ENCODE measurements at regions not wholly inside any gene's neighbourhood (a gene's known extent, or its start where the extent isn't known, plus 50 kb on each side); places are given as distances from the start of the nearest gene placed in this dataset.
A peak's percentile ranks its signal among the peaks of the same experiment; 100 is the strongest.

- DNase-seq (ENCODE audit: low spot score) = no peak
These were observed 526.9 kb downstream of the NPHP4 start for GRCh38 chr1:5465281-5465711.

- no peak for DNase-seq (ENCODE audit: low spot score)
These were observed 527.9 kb downstream of the NPHP4 start for GRCh38 chr1:5464366-5464765.

- DNase-seq (ENCODE audit: low spot score) = no peak
These were observed 531.3 kb downstream of the NPHP4 start for GRCh38 chr1:5460974-5461373.

GRCh38 chr1:5459839-5460610, 532.2 kb downstream of the NPHP4 start:
- DNase-seq (ENCODE audit: low spot score) = no peak

GRCh38 chr1:5458248-5458647, 534.0 kb downstream of the NPHP4 start:
- DNase-seq (ENCODE audit: low spot score) = no peak

- no peak for DNase-seq (ENCODE audit: low spot score)
These were observed 536.0 kb downstream of the NPHP4 start for GRCh38 chr1:5456090-5456811.

- no peak for DNase-seq (ENCODE audit: low spot score)
These were observed 536.6 kb downstream of the NPHP4 start for GRCh38 chr1:5455651-5456050.

GRCh38 chr1:5455056-5455455, 537.2 kb downstream of the NPHP4 start:
- no peak for DNase-seq (ENCODE audit: low spot score)

- no peak for DNase-seq (ENCODE audit: low spot score)
These were observed 538.9 kb downstream of the NPHP4 start for GRCh38 chr1:5453347-5453746.

- DNase-seq (ENCODE audit: low spot score) = no peak
These were observed 540.6 kb downstream of the NPHP4 start for GRCh38 chr1:5451671-5452070.

DNA sequence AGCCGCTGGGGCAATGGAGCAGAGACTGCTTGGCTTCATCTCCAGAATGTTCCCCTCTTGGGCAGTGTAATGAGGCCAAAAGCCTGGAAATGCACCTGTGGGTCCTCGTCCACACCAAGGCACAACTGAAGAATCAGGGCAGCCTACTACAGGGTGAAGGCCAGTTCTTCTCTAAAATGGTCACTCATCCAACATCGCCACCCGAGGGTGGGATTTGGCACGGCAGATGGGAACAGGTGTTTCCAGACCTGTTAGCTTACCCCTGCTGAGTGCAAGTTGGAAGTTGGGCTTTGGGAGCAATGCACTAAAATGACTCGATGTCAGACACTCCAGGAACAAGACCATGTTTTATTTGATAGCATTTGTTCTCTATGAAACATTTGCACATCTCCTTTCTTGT, 543.7 kb downstream of the NPHP4 start:
- DNase-seq (ENCODE audit: low spot score) = no peak

GRCh38 chr1:5447503-5447960, 544.7 kb downstream of the NPHP4 start:
- DNase-seq (ENCODE audit: low spot score) = no peak

- DNase-seq (ENCODE audit: low spot score) = no peak
These were observed 547.8 kb downstream of the NPHP4 start for GRCh38 chr1:5444396-5444795.

DNA sequence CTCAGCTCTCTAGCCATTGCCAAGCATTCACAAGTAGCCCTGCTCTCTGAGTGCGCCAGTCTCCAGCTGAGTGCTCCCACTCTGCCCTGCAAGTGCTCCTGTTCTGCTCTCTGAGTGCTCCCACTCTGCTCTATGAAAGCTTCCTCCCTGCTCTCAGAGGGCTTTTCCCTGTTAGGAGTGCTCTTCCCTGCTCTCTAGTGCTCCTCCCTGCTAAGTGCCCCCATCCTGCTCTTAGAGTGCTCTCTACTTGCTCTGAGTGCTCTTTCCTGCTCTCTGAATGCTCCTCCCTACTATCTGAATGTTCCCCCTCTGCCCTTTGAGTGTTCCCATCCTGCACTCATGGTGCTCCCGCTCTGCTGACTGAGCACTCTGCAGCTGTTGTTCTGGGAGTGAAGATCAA, 555.4 kb downstream of the NPHP4 start:
- DNase-seq (ENCODE audit: low spot score) = no peak

- DNase-seq (ENCODE audit: low spot score) = no peak
These were observed 556.8 kb downstream of the NPHP4 start for GRCh38 chr1:5435414-5435813.

- DNase-seq (ENCODE audit: low spot score) = no peak
These were observed 559.8 kb downstream of the NPHP4 start for GRCh38 chr1:5432436-5432835.

DNA sequence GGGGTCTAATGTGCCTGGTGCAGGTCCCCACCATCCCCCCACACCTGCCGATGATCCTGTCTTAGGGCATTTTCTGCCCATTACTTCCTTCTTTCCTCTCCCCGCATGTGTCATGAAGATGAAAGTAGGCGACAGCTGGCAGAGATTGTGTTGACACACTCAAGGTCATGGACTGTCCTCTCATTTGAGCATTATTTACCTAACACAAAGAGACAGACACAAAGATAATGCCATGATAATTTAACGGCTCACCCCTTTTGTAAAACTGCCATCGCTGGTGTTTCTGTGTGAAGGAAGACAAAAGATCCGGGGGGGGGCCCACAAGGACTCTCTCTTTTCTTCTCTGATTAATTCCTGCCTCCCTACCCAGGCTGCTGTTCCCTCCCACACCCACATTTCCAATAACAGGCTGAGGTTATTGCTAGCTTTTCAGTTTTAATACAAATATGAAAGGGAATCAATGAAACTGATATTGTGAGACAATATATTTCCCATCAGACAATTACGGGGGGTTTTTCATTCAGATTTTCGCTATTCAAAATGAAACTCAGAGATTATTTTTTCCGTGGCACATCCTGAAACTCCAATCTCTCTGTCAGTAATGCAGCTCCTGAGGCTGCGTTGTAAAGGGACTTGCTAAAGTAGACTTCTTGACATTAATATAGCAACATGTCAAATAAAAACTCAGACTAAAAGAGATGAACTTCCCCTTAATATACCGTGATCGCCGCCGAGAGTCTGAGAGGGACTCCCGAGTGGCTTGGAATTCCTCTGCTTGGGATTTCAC, 561.1 kb downstream of the NPHP4 start:
- DNase-seq (ENCODE audit: low spot score) = no peak

DNA sequence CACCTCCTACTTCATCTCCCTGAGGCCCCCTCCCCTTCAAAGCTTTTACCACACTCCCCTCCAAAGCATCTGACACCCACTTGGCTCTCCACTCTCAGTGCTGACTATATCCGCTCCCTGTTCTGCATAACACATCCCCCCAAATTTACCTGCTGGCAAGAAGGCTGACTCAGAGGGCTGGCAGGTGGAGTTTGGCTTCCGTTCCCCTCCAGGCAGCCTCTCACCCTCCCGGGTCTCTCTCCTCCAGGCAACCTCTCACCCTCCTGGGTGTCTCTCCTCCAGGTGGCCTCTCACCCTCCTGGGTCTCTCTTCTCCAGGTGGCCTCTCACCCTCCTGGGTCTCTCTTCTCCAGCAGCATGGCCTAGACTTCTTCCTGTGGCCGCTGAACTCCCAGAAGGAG, 562.1 kb downstream of the NPHP4 start:
- DNase-seq (ENCODE audit: low spot score) = no peak

DNA sequence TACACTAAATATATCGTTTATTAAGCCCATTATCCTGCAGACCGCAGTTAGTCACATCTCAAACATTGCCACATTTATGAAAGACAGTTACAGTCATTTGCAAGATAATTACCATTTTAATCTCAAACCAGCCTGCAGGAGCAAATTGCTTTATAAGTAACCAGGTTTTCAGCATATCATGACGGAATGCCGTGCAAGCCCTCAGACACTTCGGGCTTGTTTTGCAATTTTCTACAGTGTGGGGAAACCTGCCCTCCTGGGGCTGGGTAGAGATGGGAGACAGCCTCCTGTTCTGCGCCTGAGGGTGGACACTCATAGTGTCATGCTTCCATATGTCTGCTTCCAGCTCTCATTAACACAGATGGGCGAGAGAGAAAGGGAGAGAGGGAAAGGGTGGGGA, 563.9 kb downstream of the NPHP4 start:
- no peak for DNase-seq (ENCODE audit: low spot score)

GRCh38 chr1:5427026-5427613, 565.1 kb downstream of the NPHP4 start:
- no peak for DNase-seq (ENCODE audit: low spot score)

GRCh38 chr1:5424802-5425703, 567.2 kb downstream of the NPHP4 start:
- DNase-seq (ENCODE audit: low spot score) = peak; percentile 26

Measured in COLO829 (cell line).